NCI-H2029 treated with DMSO at 0.1 percent for 48 hours (cell line): ENCODE measurements at regions not wholly inside any gene's neighbourhood (a gene's known extent, or its start where the extent isn't known, plus 50 kb on each side); places are given as distances from the start of the nearest gene placed in this dataset.
"Not testable (repeated sequence)": the region's sequence is repeated elsewhere in the genome, so short reads cannot be mapped to it uniquely, and the experiment has no call there.

ENCODE experiments used
- DNase-seq: peaks from one replicate; lab custom pipeline; 2025; lab: John Stamatoyannopoulos, UW

DNA sequence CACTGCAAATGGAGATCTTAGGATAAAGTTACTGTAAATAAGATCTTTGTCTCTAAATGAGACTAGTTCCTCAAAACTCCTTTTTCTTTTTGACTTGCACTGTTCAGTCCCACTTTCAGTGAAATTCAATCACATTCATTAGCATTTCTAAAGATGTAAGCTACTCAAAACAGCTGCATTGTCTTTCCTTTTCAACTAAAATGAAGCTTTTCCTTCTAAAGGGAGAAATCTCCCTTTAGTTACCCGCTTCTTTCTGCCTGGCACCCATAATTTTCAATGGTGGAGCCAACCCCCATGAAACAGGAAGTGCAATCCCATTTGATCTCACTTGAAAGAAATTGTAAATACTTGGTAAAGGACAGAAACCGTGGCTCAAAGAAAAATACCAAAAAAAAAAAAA is 387.4 kb upstream of the PKN2 start:
- no peak for DNase-seq

DNA sequence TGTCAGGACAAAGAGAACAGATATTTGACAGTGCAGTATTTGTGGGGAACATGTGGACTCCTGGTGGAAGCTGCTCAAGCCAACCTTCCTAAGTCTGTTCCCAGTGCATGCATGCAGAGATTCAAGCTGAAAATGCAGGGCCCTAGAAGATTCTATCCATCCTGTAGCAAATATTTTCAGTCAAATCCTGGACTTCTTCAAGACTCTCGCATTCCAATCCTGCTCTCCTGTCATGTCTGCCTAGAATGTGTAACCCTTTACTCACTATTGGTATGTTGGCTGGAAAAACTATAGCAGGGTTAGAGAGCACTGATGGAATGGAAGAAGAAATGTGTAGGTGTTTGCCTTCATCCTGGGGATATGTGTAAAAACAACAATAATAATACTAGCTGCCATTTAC is 385.6 kb upstream of the PKN2 start:
- DNase-seq: no peak

DNA sequence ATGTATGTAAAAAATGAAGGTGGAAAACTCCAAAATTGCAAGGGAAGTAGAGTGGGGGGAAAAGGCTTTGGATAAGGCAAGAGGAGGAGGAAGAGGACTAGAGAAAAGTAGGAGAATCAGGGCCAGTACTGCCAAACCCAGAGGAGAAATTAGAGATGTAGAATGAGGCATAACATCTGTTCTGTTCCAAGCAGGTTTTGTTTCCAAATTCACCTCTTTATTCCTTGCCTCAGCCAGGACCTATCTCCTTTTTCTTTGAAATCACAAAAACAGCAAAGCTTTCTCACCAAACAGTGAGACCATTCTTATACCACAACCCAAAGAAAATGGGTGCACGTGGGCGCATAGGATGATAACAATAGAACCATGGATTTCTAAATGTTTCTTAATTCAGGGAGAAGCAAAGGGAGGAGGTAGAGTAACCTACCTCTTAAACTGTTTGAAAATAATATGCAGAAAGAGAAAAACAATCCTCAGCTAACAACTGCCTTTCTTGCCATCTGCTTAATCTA is 383.3 kb upstream of the PKN2 start:
- DNase-seq: no peak

DNA sequence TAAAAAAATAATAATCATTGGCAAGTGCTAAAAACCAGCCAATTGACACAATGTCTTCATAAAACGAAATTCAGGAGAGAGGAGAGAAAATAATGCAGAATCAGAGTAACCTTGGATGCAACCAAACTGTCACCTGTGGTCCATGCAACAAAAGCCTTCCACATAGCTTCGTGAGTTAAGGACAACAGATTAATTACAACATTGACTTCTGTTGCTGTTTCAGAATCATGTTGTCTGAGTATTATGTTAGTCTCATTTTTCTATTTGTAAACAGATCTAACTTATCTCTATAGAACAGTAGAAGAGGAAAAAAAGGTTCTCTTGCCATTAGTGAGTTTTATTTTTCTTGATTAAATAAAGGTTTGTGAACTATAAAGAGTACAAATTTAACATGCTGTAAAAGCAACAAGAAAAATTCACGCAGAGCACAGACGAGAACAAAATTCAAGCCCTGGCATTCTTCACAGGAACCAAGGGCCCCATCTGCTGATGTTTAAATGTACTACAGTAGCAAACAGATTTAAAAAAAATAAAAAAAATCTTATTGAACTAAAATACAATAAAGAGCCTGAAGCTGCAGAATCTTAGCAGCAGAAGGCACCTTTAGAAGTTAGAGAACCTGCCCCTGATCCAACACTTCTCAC is 381.1 kb upstream of the PKN2 start:
- DNase-seq: no peak

DNA sequence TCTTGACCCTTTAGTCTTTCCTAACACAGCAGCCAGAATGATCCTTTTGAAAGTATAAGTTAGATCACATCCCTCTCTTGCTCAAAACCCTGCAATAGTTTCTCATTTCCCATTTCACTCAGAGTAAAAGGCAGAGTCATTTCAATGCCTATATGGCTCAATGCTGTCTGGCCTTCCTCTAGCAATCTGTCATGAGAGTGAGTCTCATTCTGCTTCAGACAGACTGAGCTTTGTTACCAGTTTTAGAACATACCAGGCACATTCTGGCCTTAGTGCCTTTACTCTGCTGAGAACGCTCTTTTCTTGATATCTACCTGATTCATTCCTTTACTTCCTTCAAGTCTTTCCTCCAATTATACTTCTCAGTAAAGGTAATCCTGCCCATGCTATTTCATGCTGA is 372.8 kb upstream of the PKN2 start:
- DNase-seq: no peak

DNA sequence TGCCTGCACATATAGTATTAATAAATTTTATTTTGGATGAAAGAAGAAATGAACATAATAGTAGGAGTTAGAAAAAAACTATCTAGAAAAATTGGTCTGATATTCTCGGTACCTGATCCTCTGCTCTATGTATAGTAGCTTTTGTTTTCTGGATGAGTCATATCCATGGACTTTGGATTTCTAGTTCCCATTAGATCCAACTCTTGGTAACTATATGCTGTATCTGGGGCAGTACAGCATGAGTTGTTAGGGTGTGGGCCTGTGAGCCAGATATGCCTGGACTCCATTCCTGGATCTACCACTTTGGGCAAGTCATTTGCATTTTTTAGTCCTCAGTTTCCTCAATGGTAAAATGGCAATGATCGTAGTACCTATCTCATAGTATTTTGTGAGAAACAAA is 372.2 kb upstream of the PKN2 start:
- no peak for DNase-seq

DNA sequence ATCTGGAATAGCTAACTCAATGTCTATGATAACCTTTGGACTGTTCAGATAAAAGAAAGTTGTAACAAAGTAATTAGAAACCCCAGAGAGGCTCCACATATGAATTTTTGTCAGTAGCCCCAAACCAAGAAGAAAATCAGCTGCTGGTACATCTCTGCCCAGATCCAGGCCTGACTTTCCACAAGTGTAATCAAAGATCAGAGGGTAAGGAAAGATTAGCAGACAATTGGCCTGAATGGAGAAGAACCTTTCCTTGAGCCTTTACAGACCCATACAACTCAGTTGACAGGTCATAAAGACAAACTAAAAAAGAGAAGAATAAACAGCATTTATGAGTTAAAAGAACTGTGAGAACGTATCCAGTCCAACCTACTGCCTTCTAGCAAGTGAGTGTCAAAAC is 366.7 kb upstream of the PKN2 start:
- no peak for DNase-seq

DNA sequence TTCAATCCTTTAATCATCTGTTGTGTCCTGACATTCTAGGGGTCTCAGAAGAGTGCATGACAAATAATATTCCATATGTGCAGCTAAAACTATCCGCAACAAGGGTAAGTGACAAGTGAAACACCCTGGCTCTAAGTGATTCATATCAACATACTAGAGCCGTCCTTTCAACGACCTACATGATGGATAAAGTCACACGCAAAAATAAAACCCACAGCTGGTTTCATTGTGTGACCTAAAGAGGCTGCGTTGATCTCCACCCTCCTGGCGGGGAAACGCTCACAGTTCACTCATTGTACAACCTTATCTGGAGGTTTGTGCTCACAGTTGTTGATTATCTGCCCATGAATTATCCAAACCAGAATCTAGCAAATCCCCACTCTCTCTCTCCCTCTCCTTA is 365.3 kb upstream of the PKN2 start:
- no peak for DNase-seq

DNA sequence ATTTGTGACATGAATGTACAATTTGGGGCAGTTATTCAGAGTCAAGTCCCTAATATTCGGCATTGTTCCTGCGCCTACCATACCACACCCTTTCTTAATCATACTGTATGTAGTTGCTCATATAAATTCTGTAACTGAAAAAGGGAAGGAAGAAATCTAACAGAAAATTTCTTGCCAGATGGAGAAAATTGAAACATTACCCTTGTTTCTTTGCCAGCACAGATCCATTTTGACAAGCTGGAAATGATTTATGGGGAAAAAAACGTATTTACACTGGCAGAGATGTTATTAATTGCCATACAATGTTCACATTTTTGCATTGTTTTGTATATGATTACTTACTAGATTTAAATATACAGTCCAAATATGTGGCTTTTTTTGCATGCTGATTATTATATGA is 363.8 kb upstream of the PKN2 start:
- no peak for DNase-seq

DNA sequence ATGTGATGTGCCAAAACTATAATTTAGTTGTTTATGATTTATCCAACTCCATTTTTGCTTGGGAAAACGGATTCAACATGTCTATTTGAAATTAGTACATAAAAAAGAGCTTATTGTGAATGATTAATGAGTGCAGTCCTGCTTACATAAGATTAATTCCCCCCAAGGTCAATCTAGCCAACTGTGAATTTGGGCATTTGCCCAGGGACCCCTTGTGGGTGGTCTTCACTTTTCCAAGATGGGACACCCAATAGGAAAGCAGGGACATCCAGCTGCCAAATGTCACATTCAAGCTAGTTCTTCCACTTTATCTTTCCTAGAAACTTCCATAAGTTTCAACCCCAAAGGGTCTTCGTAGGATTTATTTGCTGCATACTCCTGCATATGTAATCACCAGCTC is 362.4 kb upstream of the PKN2 start:
- no peak for DNase-seq

DNA sequence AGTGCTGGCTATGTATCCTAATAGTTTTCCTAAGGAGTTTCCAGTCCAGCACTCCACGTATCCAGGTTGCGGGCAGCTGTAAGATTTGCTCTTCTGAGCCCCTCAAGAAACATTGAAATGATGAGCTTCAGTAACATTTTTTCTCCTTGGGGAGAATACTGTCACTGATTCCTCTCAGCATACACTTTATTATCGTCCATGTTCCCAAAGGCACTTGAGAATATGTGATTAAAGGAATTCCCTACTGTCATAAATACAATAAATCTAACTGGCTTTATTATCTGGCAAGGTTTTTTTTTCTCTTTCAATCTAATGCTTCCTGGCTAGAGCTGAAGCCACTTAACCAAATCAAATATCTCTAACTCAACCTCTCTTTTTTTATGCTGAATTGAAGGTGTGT is 359.2 kb upstream of the PKN2 start:
- DNase-seq: no peak

DNA sequence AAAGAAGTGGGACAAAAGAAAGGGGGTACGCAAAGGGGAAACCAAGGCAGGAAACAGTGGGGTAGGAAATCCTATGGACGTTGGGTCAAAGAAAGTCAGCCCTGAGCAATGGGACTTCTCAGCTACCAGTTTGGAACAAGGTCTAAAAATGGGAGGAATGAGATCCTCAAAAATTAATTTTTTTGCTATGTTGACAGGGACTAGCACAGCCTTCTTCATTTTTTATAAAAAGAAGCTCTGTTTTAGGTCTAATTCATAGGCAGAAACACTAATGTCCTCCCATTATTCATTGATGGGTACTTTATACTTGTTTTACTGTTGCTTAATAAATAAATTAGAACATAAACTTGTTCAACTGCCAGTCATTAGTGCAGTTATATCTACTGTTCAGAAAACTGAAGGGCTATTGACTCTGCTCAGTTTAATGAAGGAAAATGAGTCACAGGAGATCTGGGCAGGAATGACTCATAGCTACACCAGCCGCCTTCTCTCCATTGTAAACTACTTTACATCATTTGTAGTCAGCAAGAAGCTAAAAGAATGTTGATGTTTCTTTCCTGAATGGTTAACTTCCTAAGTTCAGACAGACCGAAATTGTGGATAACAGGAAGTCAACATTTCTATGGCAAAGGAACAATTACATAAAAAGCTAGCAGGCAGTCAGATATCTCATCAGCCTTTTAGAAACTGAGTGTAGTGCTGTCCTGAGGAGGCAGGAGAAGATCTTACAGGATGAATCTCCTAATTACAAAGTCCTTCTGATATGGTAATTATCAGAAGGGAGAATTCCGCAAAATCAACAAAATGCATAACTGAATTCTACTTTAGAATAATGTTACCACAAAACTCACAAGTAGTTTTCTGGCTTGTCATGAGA is 356.4 kb upstream of the PKN2 start:
- no peak for DNase-seq

DNA sequence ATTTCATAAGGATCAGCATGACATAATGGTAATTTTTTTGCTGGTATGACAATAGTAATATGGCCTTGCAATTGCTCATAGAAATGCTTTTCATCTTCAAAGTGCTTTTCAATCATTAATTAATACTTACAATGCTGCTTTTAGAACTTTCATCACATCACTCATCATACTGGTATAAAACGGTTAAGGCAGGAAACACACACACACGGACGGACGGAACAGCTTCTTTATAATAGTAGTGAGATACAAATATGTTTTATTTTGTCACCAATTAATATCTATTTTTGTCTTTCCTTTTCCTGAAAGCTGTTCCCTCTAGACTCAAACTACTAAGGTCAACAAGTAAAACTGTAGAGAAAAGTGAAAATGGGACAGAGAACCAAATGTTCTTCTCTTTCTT is 353.9 kb upstream of the PKN2 start:
- DNase-seq: no peak

DNA sequence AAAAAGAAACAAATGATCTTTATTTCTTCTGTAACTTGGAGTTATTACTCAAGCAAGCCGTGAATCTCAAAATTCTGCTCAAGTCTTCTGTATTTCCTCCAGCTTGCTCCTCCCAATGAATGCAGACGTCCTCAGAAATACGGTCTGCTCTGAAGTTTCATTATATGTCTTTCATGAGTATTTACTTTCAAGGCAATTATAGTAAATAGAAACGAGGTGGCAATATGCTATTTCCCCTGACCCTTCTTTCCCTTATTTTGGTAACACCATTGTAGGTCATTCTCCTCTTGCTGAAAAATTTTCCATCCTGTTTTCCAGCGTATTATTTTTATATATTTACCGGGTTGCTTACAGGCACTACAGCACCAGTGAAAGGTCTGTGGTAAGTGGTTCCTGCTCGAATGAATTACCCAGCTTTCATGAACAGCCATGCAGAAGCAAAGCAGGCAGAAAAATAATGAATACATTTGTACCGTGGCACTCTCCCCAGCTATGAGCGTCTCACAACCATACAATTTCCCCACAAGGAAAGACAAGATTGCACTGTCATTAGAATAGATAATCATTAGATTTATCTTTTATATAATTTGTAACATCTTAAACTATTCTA is 350.9 kb upstream of the PKN2 start:
- no peak for DNase-seq

DNA sequence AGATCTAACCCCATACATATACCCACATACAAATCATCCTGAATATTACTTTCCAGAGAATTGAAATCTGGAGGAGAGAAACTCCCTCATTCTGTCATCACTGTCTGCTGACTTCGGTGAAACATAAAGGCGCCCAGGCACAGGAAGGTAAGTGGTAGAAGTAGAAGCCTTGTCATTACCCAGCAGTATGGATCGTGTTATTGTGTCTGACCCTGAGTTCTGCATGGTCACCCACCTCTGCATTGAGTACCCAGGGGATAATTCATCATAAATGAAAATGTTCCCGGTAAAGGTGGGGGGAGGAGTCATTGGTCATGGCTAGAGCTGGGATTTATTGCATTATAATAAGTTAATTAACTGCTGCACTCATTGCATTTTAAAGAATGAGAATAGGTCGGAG is 342.6 kb upstream of the PKN2 start:
- DNase-seq: no peak

DNA sequence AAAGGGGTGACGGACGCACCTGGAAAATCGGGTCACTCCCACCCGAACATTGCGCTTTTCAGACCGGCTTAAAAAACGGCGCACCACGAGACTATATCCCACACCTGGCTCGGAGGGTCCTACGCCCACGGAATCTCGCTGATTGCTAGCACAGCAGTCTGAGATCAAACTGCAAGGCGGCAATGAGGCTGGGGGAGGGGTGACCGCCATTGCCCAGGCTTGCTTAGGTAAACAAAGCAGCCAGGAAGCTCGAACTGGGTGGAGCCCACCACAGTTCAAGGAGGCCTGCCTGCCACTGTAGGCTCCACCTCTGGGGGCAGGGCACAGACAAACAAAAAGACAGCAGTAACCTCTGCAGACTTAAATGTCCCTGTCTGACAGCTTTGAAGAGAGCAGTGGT is 342.0 kb upstream of the PKN2 start:
- not testable (repeated sequence) for DNase-seq

DNA sequence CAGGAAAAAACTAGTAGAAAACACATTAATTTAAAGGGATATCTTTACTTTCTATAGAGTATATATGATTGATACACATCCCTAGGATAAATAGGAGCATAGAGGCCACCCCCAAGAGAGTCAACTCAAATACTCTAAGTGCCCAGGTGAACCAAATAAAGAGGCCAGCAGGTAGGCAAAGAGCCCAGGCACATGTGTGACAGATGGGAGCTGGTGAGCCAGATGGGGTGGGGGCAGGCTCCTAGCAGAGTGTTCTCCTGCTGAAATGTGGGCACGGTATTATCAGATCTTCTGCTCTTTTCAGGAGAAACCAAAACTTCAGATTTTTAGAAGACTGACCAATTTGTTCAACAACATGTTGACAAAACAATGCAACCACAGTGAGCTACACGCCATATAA is 333.4 kb upstream of the PKN2 start:
- DNase-seq: no peak

DNA sequence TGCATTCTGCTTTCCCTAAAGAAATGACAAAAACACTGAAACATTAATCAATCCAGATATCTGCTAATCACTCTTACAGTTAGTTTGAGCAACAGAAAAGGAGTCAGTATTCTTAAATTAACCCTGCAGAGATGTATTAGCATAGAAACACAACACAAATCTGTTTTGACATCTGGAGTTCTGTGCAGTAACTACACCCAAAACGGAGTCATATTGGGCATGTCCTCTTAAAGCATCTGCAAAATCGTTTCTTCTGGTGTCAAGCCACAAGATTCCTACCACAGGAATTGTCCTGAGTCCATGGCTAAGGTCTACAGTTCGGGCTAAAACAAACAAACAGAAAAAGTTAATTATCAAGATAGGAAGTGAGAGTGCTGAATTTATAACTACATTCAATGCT is 332.1 kb upstream of the PKN2 start:
- DNase-seq: no peak

DNA sequence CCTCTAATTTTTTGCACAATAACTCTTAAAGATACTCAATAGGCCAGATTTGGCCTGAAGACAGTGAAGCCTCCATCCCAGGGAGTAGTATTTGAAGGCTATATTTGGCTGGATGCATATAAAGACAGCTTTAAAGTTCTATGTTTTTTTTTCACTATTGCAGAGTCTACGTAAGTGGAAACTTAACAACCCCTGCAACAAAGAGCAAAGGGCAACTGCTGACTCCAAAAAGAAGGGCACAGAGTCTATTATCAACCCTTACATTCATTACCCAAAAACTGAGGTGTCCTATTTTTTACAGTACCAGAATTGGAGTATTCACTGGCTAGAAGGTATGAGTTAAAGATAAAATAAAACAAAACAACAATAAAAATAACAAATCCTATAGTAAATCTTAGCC is 329.8 kb upstream of the PKN2 start:
- DNase-seq: no peak

DNA sequence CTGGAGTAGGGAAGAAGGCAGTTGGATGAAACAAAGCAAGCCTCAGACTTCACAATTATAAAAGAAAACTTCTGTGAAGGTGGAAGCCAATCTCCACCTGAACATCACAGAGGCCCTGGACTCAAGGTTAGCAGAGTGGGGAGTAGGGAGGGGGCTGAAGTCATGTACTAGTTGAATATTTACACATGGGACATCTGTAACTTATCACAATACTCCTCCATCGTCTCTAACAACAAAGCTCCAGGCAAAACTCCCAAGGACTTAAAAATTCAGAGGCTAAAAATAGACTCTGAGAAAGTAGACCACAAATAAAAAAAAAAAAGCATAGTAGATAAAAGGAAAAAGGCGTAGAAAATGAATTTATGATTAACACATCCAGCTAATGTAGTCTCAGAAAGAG is 326.3 kb upstream of the PKN2 start:
- DNase-seq: no peak

DNA sequence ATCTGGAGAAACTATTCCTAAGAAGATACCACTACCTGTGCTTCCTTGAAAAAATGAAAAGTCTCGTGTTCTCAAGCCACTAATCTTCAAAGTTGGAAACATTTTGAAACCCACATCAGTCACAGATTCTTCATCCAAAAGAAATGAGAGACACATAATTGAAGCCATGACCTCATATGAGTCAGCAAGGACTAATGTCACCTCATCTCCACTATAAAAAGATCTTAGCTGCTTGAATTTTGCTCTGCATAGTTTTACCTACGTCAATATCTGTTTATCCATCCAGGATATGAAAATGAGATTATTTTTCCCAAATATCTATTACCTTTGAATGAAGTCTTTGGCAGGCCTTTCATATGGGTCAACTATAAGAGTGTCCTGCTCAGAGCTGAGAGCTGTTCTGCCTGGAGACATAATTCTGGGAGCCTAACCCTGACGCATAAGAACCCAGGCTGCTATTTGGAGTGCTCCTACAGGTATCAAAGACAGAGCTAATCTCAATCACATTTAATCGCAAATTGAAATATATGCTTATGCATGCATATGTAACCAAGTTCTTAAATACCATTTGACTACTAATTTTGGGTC is 312.5 kb upstream of the PKN2 start:
- no peak for DNase-seq

DNA sequence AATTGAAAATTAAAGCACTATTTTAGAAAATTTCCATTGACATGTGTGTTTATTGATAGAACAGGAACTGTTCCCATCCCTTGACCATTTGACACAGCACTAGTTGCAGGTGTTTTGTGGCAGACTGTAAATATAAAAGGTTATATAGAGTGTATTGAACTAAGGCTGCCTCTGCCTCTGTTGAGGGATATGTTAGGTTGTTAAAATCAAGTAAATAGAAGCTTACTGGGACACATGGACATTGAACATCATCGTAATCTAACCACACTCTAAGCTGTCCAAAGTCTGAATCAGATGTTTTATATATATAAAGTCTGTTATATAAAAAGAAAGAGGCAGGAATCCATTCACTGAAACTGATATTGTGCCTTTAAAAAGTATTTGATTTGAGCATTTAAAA is 308.1 kb upstream of the PKN2 start:
- no peak for DNase-seq

DNA sequence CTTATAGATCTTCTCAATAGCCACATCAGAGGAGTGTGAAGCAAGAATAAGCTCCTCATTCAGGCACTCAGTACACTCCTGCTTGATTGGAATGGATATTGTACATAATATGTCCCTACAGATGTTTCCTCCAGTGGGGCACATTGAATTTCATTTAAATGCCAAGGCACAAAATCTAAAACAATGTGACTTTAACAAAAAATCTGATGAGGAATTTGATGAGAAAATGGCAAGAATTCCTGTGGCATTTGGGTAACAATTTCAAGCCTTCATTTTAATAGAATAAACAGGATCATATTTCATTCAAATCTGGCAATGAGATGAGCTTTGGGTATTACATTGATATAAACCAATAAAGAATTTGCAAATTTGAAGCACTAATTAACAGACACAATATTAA is 307.7 kb upstream of the PKN2 start:
- no peak for DNase-seq
